IPS DF 6.9 (cell line): ENCODE measurements at regions not wholly inside any gene's neighbourhood (a gene's known extent, or its start where the extent isn't known, plus 50 kb on each side); places are given as distances from the start of the nearest gene placed in this dataset.
"Not testable (repeated sequence)": the region's sequence is repeated elsewhere in the genome, so short reads cannot be mapped to it uniquely, and the experiment has no call there.

Experiments used
- DNase-seq: peaks from one replicate; pipeline ENCODE4 v3.0.0-alpha.2; 2013; ENCODE audit warnings: low read depth, low spot score
- H3K27ac ChIP-seq: one replicate; pipeline ENCODE4 v1.5.1; 2013; ENCODE audit warnings: low read length, control low read depth
- H3K27me3 ChIP-seq: 2 replicates; pipeline ENCODE4 v1.6.1; 2013; ENCODE audit warnings: mild to moderate bottlenecking, low read length; ENCODE audit not compliant: control insufficient read depth, insufficient read depth
- H3K36me3 ChIP-seq: 2 replicates; pipeline ENCODE4 v1.6.1; 2013; ENCODE audit warnings: low read length; ENCODE audit not compliant: control insufficient read depth, insufficient read depth
- H3K4me1 ChIP-seq: 2 replicates; pipeline ENCODE4 v1.6.1; 2013; ENCODE audit warnings: low read length; ENCODE audit not compliant: control insufficient read depth, insufficient read depth
- H3K4me3 ChIP-seq: 2 replicates; pipeline ENCODE4 v1.5.1; 2013; ENCODE audit warnings: mild to moderate bottlenecking, low read length
- H3K9me3 ChIP-seq: 2 replicates; pipeline ENCODE4 v1.6.1; 2013; ENCODE audit warnings: low read length, inconsistent platforms; ENCODE audit not compliant: control insufficient read depth, insufficient read depth
- WGBS: extraction: QIAGEN DNeasy Blood & Tissue Kit; methylation state at CpG from one replicate; pipeline ENCODE4 v1.1.7; 2013; ENCODE audit warnings: mixed read lengths, missing lambda C conversion rate; ENCODE audit not compliant: insufficient read length, insufficient coverage; 5-methylcytosine and 5-hydroxymethylcytosine counted together

DNA sequence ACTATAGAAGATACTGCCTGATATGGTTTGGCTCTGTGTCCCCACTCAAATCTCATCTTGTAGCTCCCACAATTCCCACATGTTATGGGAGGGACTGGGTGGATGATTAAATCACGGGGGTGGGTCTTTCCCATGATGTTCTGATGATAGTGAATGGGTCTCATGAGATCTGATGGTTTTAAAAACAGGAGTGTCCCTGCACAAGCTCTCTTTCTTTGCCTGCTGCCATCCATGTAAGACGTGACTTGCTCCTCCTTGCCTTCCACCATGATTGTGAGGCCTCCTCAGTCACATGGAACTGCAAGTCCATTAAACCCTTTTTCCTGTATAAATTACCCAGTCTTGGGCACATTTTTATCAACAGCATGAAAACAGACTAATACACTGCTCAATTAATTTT, 217.8 kb downstream of the FAM43A start:
- H3K27ac ChIP-seq, H3K36me3 ChIP-seq, DNase-seq, H3K4me3 ChIP-seq, H3K27me3 ChIP-seq, H3K4me1 ChIP-seq, H3K9me3 ChIP-seq: not testable (repeated sequence)
- no CpG with 5 or more reads among the region's 2 CpGs for WGBS

DNA sequence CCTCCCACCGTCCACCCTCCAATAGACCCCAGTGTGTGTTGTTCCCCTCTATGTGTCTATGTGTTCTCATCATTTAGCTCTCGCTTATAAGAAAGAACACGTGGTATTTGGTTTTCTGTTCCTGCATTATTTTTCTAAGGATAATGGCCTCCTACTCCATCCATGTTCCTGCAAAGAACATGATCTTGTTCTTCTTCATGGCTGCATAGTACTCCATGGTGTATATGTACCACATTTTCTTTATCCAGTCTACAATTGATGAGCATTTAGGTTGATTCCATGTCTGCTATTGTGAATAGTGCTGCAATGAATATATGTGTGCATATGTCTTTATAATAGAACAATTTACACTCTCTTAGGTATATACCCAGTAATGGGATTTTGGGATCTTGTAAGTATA, 219.3 kb downstream of the FAM43A start:
- not testable (repeated sequence) for DNase-seq, H3K27ac ChIP-seq, H3K27me3 ChIP-seq, H3K4me3 ChIP-seq, H3K4me1 ChIP-seq, H3K9me3 ChIP-seq, H3K36me3 ChIP-seq
- WGBS = no CpG with 5 or more reads among the region's 3 CpGs

DNA sequence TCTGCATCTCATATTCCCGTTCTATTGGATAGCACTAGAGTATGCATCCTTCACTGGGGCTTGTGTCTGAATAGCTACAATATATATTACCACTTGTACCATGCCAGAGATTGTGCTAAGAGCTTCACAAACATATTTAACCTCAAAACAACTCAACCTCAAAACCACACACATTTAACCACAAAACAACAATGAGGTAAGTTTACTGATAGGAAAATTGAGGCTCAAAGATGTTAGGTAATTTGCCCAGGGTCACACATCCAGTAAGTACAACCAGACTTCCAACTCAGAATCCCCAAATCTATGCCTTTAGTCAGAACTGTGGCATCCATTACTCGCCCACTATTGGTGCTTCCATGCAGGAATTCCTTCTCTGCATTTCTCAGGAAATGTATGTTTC, 220.0 kb downstream of the FAM43A start:
- WGBS = no CpG with 5 or more reads among the region's 2 CpGs
- DNase-seq = no peak
- H3K27ac ChIP-seq = no peak overlapping the region

DNA sequence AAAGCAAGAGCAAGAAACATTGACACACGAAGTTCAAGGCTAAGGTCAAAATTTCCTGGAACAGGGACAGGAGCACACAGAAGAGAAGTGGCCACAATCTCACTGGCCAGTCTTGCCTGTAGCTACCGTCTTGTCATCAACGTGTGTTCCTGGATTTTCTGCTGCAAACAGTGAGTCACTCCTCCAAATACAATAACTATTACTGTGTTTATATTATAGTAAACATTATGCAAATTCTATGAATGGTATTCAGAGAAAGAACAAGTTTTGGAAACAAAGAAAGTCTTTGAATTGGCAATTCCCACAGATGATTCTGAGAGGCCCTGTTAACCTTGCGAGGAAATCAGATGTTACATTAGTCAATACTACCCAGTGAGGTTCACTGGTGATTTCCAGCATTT, 220.5 kb downstream of the FAM43A start:
- H3K4me3 ChIP-seq = no peak overlapping the region
- H3K27me3 ChIP-seq = no peaks in the 10 kb centered on the region
- H3K27ac ChIP-seq = no peak overlapping the region
- no peaks in the 10 kb centered on the region for H3K4me1 ChIP-seq
- no peaks in the 10 kb centered on the region for H3K9me3 ChIP-seq
- no CpG with 5 or more reads among the region's 4 CpGs for WGBS
- DNase-seq = no peak
- no peaks in the 10 kb centered on the region for H3K36me3 ChIP-seq

More for the DNA sequence above, 220.0 kb downstream of the FAM43A start:
- Histone ChIP-seq H3K4me3 (no peak overlapping the region), H3K9me3 (no peaks in the 10 kb centered on the region), H3K4me1 (no peaks in the 10 kb centered on the region), H3K36me3 (no peaks in the 10 kb centered on the region), H3K27me3 (no peaks in the 10 kb centered on the region)

DNA sequence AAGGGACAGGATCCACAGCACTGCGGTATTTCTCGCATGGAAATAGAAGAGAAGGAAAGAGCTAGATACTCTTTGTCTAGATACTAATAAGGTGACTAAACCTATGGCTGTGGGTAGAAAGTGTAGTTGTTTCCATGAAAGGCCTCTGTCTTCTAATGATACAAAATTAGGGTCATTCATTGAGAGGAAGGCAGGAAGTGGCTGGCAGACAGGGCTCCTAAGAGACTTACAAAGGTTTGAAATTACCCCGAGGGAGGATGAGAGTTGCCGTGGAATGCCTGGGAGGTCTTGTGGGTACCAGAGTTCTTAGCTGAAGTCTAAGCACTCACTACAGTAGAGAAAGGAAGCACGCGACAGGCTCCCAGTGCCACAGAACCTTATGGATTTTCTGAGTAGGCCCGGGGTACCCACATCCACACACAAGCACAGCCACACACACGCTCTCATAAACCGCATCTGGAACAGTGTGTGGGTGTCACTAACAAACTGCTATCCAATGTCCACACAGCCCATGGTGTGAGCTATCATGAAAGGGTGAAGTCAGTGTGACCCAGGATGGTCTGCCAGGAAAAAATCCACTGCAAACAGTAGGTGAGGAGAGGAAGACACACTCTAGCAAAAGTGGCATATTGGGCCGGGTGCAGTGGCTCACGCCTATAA, 221.4 kb downstream of the FAM43A start:
- Histone ChIP-seq H3K27me3 (no peaks in the 10 kb centered on the region), H3K9me3 (no peaks in the 10 kb centered on the region), H3K36me3 (no peaks in the 10 kb centered on the region), H3K4me1 (no peaks in the 10 kb centered on the region), H3K4me3 (no peak overlapping the region), H3K27ac (no peak overlapping the region)
- no CpG with 5 or more reads among the region's 11 CpGs for WGBS
- no peak for DNase-seq

DNA sequence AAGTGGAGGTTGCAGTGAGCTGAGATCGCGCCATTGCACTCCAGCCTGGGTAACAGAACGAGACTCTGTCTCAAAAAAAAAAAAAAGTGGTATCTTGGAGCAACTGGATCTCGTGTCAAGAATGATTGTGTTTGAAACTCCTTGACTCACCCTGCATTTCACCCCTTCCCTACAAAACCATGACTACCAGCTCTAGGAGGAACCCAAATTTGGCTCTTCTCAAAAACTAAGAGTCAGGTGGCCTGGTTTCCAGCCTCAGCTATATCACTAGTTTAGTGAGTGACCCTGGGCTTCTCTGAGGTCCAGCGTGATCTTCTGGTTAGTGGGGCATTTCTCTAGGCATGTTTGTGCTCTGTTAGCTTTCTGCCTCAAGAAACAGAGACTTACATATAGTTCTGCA, 222.1 kb downstream of the FAM43A start:
- no peaks in the 10 kb centered on the region for H3K9me3 ChIP-seq
- H3K27ac ChIP-seq = no peak overlapping the region
- H3K36me3 ChIP-seq = no peaks in the 10 kb centered on the region
- no peak for DNase-seq
- no peaks in the 10 kb centered on the region for H3K4me1 ChIP-seq
- no peaks in the 10 kb centered on the region; the same call in 1 of the 2 replicates for H3K27me3 ChIP-seq
- H3K4me3 ChIP-seq = no peak overlapping the region
- no CpG with 5 or more reads among the region's 5 CpGs for WGBS

DNA sequence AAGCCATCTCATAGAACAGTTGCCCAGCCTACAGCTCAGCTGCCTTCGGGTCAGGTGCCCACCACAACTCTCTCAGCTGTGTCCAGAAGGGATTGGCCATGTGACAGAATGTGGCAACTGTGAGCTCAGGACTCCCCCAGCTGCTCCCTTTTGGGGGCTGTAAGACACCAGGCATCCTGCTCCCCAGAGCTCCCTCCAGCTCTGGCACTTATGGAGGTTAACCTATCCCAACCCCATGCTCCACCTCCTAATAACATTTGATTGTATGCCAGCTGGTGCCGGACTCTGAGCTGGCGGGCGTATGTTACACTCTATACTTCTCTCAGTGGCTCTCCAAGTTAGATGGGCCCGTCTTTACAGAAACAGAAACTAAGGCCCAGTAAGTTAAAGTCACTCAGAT, 222.8 kb downstream of the FAM43A start:
- DNase-seq = no peak
- no peaks in the 10 kb centered on the region; the same call in 1 of the 2 replicates for H3K27me3 ChIP-seq
- no peaks in the 10 kb centered on the region for H3K36me3 ChIP-seq
- WGBS = no CpG with 5 or more reads among the region's 5 CpGs
- no peaks in the 10 kb centered on the region for H3K9me3 ChIP-seq
- H3K4me3 ChIP-seq = no peak overlapping the region
- no peak overlapping the region for H3K27ac ChIP-seq
- no peaks in the 10 kb centered on the region for H3K4me1 ChIP-seq

DNA sequence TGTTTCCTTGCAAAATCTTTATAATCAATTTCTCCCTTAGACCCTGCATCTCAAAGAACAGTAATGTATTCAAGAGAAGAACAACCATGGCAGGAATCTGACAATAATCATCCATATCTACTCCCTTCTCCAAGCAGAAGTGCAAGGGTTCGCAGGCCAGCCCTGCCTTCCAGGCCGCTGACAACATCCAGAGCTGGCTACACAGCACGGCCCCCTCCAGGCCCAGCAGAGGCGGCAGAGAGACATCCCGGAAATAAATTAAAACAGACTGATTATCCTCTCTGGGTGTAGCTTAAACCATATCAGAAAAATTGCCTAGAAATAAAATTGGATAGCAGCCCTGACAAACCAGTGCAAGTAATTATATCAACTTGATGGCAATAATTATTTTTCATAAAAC, 223.3 kb downstream of the FAM43A start:
- H3K27ac ChIP-seq = no peak overlapping the region
- no peaks in the 10 kb centered on the region; the same call in 1 of the 2 replicates for H3K27me3 ChIP-seq
- no peaks in the 10 kb centered on the region for H3K9me3 ChIP-seq
- no peaks in the 10 kb centered on the region for H3K36me3 ChIP-seq
- no CpG with 5 or more reads among the region's 5 CpGs for WGBS
- no peaks in the 10 kb centered on the region for H3K4me1 ChIP-seq
- DNase-seq = no peak
- no peak overlapping the region for H3K4me3 ChIP-seq

DNA sequence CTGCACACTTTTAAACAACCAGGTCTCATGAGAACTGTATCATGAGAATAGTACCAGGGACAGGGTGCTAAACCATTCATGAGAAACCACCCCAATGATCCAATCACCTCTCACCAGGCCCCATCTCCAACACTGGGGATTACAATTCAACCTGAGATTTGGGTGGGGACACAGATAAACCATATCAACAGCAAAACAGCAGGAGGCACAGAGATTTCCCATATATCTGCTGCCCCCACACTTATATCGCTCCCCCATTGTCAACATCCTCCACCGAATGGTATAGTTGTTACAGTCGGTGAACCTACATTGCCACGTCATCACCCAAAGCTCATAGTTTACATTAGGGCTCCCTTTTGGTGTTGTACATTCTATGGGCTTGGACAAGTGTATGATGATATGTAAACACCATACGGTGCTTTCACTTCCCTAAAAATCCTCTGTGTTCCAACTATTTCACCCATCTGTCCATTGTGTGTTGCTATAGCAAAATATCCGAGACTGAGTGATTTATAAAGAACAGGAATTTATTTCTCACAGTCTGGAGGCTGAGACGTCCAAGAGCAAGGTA, 224.8 kb downstream of the FAM43A start:
- no peak overlapping the region for H3K27ac ChIP-seq
- no peak for DNase-seq
- H3K36me3 ChIP-seq = no peaks in the 10 kb centered on the region
- no peaks in the 10 kb centered on the region for H3K9me3 ChIP-seq
- WGBS = no CpG with 5 or more reads among the region's 7 CpGs
- no peaks in the 10 kb centered on the region for H3K4me1 ChIP-seq
- H3K27me3 ChIP-seq = no peaks in the 10 kb centered on the region; the same call in 1 of the 2 replicates
- no peak overlapping the region for H3K4me3 ChIP-seq

DNA sequence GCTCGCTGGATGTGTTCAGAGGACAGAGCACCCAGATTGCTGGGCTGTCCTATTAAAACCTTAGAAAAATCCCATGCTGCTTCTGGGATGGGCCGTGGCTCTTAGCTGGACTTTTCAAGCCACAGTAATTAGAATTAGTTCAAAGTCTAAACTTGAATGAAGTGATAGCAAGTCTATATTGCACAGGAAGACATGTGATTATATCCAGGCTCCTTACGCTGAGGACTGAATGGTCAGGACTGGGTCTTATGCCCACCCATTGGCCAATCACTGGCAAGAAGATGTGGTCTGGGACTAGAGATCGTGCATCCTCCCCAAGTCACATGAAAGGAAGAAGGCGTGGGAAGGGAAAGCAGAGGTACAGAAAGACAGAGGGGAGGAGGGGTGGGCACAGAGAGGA, 227.6 kb downstream of the FAM43A start:
- H3K27me3 ChIP-seq = no peaks in the 10 kb centered on the region; the same call in 1 of the 2 replicates
- no peak overlapping the region for H3K4me3 ChIP-seq
- no peaks in the 10 kb centered on the region for H3K9me3 ChIP-seq
- H3K4me1 ChIP-seq = no peaks in the 10 kb centered on the region
- no peaks in the 10 kb centered on the region for H3K36me3 ChIP-seq
- no CpG with 5 or more reads among the region's 5 CpGs for WGBS
- H3K27ac ChIP-seq = no peak overlapping the region
- DNase-seq = no peak

DNA sequence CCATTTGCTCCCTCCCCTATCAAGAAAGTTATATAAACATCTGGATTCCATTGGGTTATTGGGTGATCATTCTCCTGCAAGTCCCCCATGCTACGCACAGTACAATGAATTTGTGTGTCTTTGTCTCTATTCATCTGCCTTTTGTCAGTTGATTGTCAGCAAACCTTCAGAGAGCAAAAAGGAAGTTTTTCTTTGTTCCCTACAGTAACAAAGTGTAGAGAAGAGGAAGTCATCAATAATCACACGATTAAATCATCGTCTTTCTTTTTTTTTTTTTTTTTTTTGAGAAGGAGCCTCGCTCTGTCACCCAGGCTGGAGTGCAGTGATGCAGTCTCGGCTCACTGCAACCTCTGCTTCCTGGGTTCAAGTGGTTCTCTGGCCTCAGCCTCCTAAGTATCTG, 239.2 kb downstream of the FAM43A start:
- no CpG with 5 or more reads among the region's 5 CpGs for WGBS
- H3K36me3 ChIP-seq, H3K4me3 ChIP-seq, H3K9me3 ChIP-seq, H3K27ac ChIP-seq, H3K4me1 ChIP-seq, DNase-seq, H3K27me3 ChIP-seq: not testable (repeated sequence)
